ENCODE measurements at regions not wholly inside any gene's neighbourhood (a gene's known extent, or its start where the extent isn't known, plus 50 kb on each side); places are given as distances from the start of the nearest gene placed in this dataset.

DNA sequence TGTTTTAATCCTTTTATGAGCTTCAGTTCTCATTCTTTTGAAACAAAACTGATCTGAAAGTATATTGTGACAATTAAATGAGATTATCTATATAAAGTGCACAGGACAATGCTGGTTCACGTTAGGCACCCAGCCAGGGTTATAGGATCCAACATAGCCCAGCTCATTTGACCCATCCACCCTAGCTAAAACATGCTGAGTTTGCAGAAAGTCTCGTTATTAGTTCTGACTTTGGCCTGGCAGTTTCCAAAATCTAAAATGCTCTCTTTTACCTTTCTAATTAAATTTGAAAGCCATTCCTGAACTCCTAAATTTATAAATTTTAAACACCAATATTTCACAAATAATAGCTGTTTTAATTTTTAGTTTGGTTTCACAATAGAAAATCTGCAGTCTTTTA is 131.9 kb upstream of the PTPRD start:
- TF ChIP-seq POLR2A (IDR thresholded peaks at IDR 0.05), result no peak
- TF ChIP-seq, protein P1, sequence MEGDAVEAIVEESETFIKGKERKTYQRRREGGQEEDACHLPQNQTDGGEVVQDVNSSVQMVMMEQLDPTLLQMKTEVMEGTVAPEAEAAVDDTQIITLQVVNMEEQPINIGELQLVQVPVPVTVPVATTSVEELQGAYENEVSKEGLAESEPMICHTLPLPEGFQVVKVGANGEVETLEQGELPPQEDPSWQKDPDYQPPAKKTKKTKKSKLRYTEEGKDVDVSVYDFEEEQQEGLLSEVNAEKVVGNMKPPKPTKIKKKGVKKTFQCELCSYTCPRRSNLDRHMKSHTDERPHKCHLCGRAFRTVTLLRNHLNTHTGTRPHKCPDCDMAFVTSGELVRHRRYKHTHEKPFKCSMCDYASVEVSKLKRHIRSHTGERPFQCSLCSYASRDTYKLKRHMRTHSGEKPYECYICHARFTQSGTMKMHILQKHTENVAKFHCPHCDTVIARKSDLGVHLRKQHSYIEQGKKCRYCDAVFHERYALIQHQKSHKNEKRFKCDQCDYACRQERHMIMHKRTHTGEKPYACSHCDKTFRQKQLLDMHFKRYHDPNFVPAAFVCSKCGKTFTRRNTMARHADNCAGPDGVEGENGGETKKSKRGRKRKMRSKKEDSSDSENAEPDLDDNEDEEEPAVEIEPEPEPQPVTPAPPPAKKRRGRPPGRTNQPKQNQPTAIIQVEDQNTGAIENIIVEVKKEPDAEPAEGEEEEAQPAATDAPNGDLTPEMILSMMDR (IDR thresholded peaks at IDR 0.05), result no peak
- TF ChIP-seq EP300 (IDR thresholded peaks at IDR 0.05), result no peak
- TF ChIP-seq POLR2AphosphoS5 (IDR thresholded peaks at IDR 0.05), result no peak
- H3K27ac ChIP-seq, result no peak overlapping the region

DNA sequence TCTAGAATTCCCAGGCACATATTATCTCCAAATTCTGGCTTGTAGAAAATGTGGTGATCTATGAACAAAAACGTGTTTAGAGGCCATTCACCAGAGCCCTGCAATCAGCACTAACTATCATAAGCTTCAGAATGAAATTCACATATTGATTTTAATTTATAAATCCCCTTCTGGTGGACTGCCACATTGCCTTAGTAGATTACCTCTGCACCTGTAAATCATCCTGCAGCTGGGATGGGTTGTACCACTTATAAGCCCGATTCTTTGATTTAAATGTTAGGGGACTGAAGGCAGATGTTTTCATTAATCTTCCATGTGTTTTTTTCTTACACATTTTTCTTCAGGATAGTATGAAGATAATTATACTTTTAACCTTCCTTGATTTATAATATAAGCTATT is 140.7 kb upstream of the PTPRD start:
- TF ChIP-seq POLR2AphosphoS5 (IDR thresholded peaks at IDR 0.05) (no peak), POLR2A (IDR thresholded peaks at IDR 0.05) (no peak), EP300 (IDR thresholded peaks at IDR 0.05) (no peak)
- TF ChIP-seq, protein P1 (IDR thresholded peaks at IDR 0.05), result no peak
- H3K9me3 ChIP-seq, result no peaks in the 10 kb centered on the region
- no peak for DNase-seq (ENCODE audit: low spot score in 2 of 2)
- H3K27ac ChIP-seq, result no peak overlapping the region
- WGBS, result 16% methylated on average over 2 of the region's 2 CpGs
- no peaks in the 10 kb centered on the region for H3K27me3 ChIP-seq
- H3K4me3 ChIP-seq, result no peak overlapping the region
- H3K36me3 ChIP-seq, result no peaks in the 10 kb centered on the region
- no peaks in the 10 kb centered on the region for H3K4me1 ChIP-seq

More for the DNA sequence above, 131.9 kb upstream of the PTPRD start:
- Histone ChIP-seq H3K27me3 (no peaks in the 10 kb centered on the region), H3K4me3 (no peak overlapping the region), H3K4me1 (no peaks in the 10 kb centered on the region), H3K36me3 (no peaks in the 10 kb centered on the region), H3K9me3 (no peaks in the 10 kb centered on the region)
- DNase-seq (ENCODE audit: low spot score in 2 of 2), result no peak
- 67% methylated on average over 2 of the region's 2 CpGs for WGBS

DNA sequence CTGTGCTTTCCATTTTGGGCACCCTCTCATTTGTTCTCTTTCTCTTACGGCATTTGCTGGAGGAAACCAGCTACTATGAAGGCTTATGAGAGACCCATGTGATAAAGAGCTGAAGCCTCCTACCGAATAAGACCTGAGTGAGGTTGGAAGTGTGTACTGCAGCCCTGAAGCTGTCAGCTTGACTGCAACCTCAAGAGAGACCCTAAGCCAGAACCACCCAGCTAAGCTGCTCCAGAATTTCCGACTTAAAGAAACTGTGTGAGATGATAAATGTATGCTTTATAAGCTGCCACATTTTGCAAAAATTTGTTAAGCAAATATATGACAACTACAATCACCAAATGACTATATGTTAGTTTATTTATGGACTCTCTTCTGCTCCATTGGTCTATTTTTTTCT is 151.7 kb upstream of the PTPRD start:
- DNase-seq (ENCODE audit: low spot score in 2 of 2), result no peak
- Histone ChIP-seq H3K27me3 (no peaks in the 10 kb centered on the region), H3K9me3 (peaks cover 3% of the 10 kb centered on the region), H3K4me1 (no peaks in the 10 kb centered on the region), H3K36me3 (no peaks in the 10 kb centered on the region), H3K4me3 (no peak overlapping the region), H3K27ac (no peak overlapping the region)
- TF ChIP-seq, protein P1 (IDR thresholded peaks at IDR 0.05), result no peak
- no peak for TF ChIP-seq POLR2AphosphoS5 (IDR thresholded peaks at IDR 0.05)
- no peak for TF ChIP-seq EP300 (IDR thresholded peaks at IDR 0.05)
- no peak for TF ChIP-seq POLR2A (IDR thresholded peaks at IDR 0.05)
- 82% methylated on average over 3 of the region's 3 CpGs for WGBS

DNA sequence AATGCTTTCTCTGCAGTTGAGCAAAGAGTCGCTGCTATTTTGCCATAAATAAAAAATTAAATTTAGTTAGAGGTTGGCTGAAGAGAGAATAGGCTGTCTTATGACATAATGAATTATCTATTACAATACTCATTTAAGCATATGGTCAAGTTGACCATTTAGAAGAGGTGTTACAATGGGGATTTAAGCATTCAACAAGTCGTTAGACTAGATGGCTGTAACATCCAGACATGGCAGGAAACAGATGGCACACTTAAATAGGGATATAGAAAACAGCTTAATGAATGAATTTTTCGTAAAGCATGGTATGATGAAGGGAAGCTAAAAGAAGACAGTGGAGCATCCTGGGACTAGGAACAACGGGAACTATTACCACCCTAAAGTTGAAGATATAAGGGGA is 160.3 kb upstream of the PTPRD start:
- Histone ChIP-seq H3K27ac (no peak overlapping the region), H3K27me3 (no peaks in the 10 kb centered on the region), H3K36me3 (no peaks in the 10 kb centered on the region), H3K4me3 (no peak overlapping the region), H3K4me1 (no peaks in the 10 kb centered on the region), H3K9me3 (no peaks in the 10 kb centered on the region)
- no peak for DNase-seq (ENCODE audit: low spot score in 2 of 2)
- 69% methylated on average over 4 of the region's 4 CpGs for WGBS
- no peak for TF ChIP-seq EP300 (IDR thresholded peaks at IDR 0.05)
- TF ChIP-seq, protein P1 (IDR thresholded peaks at IDR 0.05), result no peak
- no peak for TF ChIP-seq POLR2A (IDR thresholded peaks at IDR 0.05)
- no peak for TF ChIP-seq POLR2AphosphoS5 (IDR thresholded peaks at IDR 0.05)

DNA sequence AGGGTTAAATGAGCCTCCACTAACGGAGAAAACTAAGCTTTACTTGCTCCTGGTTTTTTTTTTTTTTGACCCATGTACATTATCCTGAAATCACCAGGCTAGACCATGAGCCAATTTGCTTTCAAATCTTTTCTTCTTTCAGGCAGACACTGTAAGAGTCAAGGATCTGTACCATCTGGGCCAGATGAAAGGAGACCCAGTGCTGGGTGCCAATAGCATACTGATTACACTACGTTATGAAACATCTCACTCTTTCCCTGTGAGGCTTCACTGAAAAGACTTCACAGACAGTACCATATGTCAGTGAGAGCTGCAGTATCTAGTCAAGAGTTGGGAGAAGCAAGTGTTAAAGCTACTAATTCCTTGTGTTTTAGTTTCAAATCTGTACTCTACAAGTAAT is 161.2 kb upstream of the PTPRD start:
- Histone ChIP-seq H3K36me3 (no peaks in the 10 kb centered on the region), H3K9me3 (no peaks in the 10 kb centered on the region), H3K27me3 (no peaks in the 10 kb centered on the region), H3K4me1 (no peaks in the 10 kb centered on the region), H3K27ac (no peak overlapping the region), H3K4me3 (no peak overlapping the region)
- TF ChIP-seq EP300 (IDR thresholded peaks at IDR 0.05), result no peak
- TF ChIP-seq POLR2A (IDR thresholded peaks at IDR 0.05), result no peak
- TF ChIP-seq, protein P1 (IDR thresholded peaks at IDR 0.05), result no peak
- TF ChIP-seq POLR2AphosphoS5 (IDR thresholded peaks at IDR 0.05), result no peak
- WGBS, result 55% methylated on average over 2 of the region's 2 CpGs
- no peak for DNase-seq (ENCODE audit: low spot score in 2 of 2)

Data from suprapubic skin (tissue), 4 donors.